Hindlimb muscle (tissue), 1 donor: ENCODE measurements at regions not wholly inside any gene's neighbourhood (a gene's known extent, or its start where the extent isn't known, plus 50 kb on each side); places are given as distances from the start of the nearest gene placed in this dataset.

Experiments used
- DNase-seq: peaks from one replicate; pipeline ENCODE4 v3.0.0-alpha.2; 2013

DNA sequence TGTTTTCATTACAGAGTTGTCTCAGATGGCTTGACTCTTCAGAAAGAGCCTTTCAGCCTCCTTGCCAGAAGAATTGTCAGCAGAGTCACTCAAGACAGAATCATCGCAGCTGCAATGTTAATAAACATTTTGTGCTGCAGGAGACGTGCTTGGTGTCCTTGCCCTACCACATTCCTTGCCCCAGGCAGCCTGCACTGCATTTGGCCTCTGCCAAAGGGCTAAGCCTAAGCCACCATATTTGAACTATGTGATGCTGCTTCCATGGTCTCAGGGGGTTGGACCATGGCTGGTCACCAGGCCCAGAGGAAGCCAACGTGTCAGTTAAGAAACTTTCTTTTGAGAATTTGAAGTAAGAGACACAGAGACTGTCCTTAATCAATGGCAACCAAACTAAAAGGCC, 145.4 kb downstream of the ACTL7B start:
- no peak for DNase-seq

DNA sequence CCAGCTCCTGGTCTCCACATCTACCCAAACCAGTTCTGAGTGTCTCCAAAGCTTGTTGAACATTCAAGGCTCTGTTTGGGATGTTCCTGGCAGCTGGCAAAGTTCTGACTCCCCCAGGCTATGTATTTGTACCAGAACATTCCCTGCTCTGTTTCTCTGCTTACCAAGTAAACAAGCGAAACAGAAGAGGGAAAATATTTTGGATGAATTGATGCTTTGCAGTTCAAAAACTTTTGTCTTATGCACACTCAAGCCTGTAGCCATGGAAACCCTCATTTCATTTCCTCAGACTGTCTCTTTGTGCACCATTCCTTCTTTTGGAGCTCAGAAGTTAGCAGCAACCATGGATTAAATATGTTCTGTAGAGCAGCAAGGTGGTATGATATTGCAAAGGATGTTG, 145.8 kb downstream of the ACTL7B start:
- no peak for DNase-seq

DNA sequence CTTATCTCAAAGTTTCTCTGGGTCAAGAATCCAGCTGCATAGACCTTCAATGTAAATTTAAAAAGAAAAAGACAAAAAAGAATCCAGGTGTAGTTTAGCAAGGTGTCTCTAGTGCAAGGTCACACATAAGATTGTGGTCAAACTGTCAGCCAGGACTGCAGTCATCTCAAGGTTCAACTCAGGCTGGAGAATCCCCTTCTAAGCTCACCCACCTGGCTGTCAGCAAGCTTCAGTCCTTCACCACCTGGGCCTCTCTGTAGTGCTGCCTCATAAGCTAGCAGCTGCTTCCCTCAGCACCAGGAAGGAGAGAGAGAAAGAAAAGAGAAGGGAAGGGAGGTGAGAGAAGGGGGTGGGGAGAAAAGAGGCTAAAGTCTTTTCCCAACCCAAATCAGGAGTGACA, 146.7 kb downstream of the ACTL7B start:
- no peak for DNase-seq

DNA sequence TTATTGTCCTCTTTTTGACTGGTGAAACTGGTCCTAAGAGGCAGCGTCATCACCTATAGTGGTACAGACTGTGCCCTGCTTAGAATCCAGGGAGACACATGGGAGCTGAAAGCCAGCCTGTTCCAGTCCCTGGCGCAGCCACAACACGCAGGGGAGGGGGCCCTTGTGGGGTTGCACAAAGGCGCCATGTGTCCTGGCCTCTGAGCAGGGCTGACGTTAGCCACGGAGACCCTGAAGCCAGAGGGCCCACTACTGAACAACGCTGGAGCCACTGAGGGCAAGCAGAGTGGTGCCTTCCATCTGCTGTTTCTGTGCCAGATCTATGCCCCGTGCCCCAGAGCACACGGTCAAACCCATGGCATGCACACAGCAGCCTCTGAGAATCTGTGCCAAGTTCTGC, 147.3 kb downstream of the ACTL7B start:
- no peak for DNase-seq

DNA sequence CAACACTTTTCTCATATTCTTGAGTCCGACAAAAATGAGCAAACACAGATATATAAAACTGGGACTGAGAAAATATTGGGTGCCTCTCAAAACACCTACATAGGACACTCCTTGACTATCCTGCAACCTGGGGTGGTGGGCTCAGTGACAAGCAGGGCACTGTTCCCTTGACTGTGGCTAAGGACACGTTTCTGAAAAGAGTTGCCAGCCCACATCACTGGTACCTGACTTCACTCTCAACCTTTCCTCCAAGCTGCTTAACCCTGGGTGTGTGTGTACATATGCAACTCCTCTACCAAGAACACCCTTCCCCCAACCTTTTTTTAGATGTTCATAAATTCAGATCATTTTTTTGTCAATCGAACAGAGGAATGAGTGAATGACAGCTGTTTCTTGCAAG, 148.7 kb downstream of the ACTL7B start:
- DNase-seq: no peak

DNA sequence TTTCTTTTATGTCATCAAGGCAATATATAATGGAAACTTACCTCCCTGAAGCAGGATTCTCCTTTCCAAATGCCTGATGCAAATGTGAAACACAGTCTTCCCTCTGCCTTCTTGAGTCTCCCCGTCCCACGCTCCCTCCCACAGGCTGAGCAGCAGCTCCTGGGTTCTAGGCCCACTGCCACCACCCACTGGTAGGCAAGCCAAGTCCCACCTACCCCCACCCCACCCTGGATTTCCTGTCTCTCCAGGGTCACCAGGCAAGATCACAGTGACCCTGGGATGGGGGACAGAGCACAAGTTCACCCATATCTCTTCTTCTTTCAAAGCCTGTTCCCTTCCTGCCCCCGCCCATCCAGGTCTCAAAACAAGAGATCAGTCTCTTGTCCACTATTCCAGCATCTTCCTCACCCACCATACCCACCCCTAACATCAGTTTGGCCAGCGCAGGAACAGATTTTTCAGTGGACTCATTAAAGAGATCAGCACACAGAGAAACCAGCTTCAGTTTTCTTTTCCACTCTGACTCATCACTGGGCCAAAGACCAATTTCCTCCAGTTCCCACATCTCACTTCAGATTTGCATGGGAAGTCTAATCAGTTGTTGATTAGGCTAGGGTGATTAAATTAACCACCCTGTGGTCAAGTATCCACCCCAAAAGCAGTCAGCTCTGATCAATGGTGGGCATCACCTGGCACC, 151.5 kb downstream of the ACTL7B start:
- DNase-seq: no peak

DNA sequence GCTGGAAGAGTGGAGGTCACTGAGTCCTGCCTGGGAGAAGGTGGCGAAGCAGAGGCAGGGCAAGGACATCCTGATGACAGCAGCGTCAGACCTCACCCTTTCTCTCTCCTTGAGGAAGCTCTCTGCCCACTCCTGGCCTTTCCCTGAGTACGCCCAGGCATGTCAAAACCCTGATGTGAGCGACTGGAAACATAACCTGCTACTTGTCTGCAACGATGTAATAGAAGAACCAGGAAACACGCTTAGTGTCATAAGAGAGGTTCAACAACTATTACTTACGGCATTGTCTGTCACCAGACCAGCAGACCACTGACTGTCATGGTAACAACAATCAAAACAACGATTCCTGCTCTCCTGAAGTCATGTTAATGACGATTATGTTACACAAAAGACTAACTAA, 152.4 kb downstream of the ACTL7B start:
- DNase-seq: no peak

DNA sequence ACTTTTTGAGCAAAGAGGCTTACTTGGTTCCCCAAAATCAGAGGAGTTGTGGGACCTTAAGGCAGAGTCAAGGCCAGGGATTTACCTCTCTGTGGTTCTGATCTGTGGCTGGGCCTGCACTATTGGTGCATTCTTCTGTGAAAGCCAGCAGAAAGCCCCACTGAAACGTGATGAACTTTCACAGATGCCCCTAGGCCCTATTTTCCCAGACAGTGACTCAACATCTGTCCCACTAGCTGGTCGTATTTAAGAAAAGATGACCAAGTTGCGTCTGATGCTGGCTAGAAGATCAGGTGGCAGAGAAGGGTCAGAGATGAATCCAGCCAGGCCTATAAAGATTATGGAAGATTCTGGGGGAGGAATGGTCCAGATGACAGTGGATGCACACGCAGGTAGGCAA, 153.1 kb downstream of the ACTL7B start:
- no peak for DNase-seq

DNA sequence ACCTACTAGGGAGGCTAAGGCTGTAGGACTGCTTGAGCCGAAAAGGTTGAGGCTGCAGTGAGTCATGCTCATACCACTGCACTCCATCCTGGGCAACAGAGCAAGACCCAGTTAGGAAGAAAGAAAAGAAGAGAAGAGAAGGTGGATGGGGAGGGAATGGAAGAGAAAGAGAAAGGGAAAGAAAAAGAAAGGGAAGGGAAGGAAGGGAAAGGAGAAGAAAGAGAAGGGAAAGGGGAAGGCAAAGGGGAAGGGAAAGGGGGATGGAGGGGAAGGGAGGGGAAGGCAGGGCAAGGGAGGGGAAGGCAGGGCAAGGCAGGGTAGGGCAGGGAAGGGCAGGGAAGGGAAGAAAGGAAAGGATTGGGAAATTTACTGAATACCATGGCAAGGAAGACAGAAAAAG, 157.0 kb downstream of the ACTL7B start:
- no peak for DNase-seq

DNA sequence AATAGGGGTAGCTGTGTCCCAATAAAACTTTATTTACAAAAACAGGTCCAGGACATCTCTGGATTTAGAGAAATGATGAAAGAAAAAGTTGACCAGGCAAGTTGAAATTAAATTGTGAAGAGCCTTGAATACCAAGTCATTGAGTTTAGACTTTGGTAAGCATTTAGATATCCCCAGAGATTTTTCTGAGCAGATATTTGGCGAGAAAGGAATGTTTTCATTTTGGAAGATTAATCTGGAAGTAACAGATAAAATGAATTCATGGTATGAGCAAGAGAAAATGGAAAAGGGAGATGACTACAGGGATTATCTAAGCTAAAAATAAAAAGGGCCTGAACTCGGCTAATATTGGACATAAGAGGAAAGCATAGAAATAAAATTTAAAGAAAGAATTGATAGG, 157.6 kb downstream of the ACTL7B start:
- DNase-seq: no peak

DNA sequence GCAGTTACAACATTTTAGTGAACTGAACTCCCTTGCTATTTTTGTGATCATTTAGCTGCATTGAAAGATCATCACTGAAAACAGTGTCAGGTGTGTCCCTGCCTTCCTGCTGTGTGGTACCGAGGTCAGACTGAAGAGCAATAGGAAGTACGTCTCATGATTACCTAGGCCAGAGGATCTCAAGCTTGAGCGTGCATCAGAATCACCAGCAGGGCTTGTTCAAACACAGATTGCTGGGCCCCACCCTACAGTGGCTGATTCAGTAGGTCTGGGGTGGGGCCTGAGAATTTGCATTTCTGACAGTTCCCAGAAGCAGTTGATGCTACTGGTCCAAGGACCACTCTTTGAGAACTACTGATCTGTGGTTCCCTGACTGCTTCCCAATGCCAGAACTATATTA, 159.6 kb downstream of the ACTL7B start:
- no peak for DNase-seq

DNA sequence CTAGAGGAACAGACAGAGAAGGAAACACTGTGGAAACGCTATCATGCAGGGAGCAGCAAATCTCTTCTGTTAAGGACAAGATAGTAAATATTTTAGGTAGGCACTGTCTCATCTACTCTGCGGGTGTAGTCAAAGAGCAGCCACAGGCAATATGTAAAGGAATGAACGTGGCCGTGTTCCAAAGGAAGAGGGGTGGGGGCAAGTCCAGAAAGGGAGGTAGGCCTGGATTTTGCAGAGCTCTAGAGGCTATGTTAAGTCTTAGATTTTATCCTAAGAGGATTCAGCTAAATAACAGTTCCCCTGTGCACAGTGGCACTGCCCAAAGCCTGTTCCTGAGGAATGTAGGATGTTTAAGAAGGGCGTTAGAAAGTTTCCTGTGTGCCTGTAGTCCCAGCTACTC, 161.6 kb downstream of the ACTL7B start:
- DNase-seq: no peak

DNA sequence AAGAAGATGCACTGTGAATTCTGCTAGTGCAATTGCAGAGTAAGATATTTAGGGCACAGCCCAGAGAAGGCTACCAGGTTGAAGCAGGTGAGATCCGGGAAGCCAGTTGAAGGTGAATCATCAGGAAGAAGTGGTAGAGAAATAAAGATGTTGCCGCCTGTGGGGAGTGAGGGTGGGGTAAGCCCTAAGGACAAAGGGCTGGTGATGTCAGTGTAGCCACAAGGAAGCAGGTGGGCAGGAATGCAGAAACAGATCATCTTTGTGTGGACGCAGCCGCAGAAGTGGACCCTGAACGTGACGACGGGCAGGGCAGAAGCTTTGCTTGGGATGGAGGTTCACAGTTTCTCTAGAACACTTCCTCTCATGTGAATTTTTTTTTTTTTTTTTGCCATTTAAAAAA, 164.2 kb downstream of the ACTL7B start:
- DNase-seq: no peak

DNA sequence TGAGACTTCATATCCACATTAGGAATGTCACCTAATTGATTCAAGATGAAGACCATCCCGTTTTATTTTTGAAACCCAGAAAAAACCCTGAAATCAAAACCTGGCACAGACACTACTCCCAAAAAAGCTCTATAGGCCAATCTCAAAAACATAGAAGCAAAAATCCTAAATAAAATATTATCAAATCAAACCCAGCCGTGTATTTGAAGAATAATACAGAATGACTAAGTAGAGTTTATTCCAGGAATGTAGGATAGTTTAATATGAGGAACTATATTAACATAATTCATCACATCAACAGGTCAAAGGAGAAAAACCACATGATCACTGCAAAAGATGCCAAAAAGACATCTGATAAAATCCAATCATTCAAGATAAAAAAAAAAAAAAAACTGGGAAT, 167.1 kb downstream of the ACTL7B start:
- DNase-seq: no peak

DNA sequence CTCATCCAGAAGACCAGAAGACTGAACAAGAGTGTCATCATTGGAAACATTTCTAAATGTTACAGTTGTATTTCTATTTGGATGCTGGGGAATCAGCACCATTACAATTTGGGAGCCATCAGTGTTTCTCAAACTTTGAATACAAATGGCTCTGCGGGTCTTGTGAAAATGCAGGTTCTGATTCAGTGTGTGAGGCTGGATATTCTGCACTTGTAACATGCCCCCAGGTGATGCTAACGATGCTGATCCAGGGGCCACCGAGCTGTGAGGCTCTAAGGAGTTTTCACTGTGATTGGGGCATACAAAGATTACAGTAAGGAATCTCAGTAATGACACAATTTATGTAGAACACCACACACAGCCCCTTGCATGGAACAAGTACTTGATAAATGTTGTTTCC, 167.7 kb downstream of the ACTL7B start:
- no peak for DNase-seq

DNA sequence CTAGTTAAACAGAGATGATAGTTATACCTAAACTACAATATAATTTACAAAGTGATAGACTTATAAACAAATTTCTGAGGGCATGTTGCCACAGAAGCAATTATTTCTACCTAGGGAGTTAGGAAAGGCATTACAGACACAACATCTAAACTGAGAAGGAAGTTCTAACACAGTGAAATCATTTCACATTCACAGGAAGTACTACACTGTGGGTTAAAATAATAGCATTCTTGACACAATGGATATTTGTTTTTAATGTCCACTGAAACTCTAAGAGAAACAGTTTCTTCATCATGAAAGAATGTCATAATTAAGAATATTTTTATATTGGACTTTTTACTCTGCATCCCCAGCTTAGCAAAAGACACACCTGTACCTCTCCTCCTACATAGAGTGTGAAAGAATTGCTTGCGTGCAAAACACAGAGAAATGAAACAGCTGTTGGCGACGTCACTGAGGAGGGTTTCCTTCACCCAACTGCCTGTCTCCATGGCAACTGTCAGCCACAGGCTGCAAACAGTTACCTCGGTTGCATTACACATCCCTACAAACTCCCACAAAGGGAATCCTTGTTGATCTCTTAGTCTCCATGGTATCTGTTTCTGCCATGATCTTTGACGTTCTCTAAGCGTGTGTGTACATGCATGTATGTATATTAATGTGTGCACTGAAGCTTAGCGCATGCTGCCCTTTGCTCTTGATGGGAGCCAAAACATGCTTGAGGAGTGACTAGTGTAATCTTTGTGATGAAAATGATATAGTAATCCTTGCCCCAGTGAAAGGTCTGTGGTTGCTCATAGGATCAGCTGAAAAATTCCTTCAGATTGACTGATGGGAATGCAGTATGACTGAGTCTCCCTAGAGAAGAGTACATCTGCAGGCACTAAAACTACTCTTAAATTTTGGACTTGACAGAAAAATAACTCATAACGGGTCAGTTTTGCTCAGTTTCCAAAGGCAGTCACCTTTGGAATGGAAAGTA, 168.5 kb downstream of the ACTL7B start:
- peak; percentile 17 for DNase-seq

DNA sequence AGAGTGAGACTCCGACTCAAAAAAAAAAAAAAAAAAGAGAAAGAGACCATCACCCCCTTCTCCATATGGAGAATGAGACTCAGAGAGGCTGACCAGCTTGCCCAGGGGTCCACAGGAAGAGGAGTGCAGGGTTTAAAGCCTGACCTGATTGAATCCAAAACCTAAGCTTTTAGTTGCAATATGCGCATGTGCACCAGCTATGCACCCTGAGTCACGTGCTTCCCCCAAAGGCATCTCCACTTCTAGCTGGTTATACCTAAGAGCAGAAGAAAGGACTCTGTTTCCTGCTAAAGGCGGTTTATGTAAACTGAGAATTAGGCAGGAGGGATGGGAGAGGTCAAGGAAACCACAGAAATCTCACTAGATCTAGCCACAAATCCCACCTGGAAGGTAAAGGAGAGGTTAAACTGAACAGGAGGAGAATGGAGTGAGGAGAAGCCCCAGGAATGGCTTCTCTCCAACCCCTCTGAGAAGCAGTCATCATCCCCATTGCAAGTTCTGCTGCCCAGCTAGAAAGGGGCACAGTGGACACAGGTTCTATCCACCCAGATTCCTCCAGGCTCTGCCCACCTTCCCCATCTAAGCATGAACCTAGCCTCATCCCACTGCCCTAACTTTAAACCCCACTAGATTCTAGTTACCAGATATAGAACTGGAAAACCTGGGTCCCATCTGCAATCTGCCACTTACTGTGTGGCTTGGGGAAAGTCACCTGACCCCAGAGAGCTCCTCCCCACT, 171.3 kb downstream of the ACTL7B start:
- DNase-seq: no peak

DNA sequence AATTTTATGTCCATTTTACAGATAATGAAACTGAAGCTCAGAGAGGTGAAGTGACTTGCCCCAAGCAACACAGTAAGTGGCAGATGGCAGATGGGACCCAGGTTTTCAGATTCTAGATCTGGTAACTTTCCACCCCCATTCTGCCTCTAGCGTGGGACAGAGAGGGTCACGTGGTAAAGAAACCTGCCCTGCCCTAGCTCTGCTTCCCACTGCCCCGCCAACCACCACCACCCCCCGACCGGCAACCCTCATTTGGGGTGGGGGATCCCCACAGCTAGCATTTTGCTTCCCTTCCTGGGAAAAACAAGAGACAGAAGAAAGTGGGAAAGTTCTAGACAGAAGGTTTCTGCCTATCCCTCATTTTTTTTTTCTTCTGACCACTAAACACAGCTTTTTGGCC, 172.5 kb downstream of the ACTL7B start:
- no peak for DNase-seq

DNA sequence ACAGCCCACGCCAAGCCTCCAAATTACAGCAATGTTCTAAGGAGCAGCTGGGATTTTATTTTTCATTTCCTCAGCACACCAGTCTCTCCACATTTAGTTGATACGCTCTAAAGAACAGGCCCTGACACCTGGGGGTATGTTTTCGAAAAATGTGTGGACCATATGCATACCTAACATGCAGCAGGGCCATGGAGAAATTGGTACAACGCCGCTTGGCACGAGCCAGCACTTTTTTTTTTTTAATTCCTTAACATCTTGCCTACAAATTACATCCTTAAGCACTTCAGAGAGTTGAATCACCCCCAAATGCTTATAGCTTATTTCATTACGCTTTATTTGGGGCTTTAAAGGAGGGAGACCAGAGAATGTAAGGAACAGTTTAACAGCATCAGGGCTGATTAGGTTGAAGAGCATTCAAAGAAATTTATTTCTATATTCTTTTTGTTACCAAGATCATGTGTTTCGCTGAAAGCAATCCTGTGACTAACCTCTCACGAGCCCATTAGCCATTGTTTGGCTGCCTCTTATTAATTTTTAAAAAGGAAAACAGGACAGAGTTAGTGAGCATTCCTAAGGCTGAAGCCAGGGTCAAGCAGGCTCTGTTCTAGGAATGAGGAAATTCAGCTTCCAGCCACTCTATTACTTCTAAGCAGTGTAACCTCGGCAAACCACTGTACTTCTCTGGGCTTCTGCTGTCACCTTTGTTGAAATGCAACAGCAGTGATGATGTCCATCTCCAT, 173.8 kb downstream of the ACTL7B start:
- DNase-seq: no peak

DNA sequence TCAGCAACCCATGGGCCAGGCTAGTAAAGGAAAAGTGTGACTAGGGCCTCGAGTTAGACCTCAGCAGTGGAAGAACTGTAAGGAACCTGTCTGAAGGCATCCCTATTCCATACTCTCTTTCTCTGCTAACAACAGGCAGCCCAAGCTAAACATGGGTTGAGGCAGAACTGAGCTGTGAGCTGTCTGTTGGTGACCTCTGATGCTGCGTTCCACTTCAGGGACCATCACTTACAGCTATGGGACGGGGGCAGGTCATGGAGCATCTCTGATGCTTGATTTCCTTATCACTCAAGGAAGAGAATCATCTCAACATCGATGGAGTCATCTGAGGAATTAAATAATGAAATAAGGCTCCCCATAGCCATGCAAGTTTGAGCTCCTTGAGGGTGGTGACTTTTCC, 174.8 kb downstream of the ACTL7B start:
- DNase-seq: no peak

DNA sequence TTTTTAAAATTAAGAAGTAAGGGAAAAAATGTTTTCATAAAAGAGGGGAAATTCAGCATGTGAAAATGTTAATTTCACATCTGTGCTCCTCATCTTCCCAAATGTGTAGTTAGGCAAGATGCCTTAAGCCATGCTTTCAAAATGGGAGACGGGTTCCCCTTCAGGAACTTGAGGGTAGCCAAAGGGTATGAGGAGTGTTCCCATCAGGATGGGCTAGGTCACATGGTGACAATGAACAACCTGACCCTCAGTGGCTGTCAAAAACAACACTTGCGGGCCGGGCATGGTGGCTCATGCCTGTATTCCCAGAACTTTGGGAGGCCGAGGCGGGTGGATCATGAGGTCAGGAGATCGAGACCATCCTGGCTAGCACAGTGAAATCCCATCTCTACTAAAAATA, 178.0 kb downstream of the ACTL7B start:
- DNase-seq: no peak

DNA sequence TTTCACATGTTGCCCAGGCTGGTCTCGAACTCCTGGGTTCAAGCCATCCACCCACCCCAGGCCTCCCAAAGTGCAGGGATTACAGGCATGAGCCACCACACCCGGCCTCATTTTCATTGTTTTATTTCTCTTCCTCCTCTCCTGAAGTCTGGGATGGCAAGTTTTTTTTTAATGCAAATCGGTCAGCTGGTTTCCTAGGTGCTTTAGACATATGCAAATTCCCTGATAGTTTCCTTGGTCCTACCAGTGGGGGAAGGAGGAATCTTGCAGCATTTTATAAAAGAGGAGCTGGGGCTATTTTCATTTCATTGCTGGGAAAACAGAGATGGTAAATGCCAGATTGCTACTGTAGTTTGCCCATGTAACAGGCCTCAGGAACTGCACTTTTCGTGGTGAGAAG, 179.4 kb downstream of the ACTL7B start:
- no peak for DNase-seq

DNA sequence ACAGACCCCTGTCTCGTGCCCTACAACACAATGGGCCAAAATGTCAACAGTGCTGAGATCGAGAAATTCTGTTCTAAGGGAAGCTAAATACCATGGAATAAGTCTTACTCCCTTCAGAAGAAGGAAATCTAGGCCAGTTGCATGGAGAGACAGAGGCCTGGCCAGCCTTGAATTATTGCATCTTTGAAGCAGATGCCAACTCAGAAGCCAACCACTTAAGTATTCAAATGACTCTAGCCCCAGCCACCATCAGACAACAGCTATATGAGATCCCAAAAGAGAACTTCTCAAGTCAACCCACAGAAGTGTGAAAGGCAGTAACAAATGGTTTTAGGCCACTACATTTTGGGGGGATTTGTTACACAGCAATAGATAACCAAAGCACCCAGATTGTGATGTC, 180.1 kb downstream of the ACTL7B start:
- no peak for DNase-seq
